ENCODE measurements at regions not wholly inside any gene's neighbourhood (a gene's known extent, or its start where the extent isn't known, plus 50 kb on each side); places are given as distances from the start of the nearest gene placed in this dataset.
"Not testable (repeated sequence)": the region's sequence is repeated elsewhere in the genome, so short reads cannot be mapped to it uniquely, and the experiment has no call there.

DNA sequence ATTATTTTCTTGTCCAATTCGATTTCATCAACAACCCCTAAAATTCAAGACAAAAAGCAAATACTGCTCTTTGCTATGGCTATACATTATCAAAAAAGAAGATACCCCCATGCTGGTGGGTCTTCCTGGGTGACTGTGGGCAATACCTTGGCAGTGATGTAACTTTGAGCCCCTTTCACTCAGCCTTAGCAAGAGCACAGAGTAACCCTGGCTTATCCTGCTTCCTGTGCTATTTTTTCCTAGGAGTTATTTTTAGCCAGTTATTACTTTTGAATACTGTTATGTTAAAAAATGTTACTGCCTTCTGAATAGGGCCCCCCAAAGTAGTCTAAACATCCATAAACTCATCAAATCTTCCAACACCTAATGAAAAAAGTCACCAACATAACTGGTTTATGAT, 145.6 kb upstream of the TSLP start:
- DNase-seq = no peak

- no peak for DNase-seq
These were observed 138.6 kb upstream of the TSLP start for GRCh38 chr5:110932755-110933488.

GRCh38 chr5:110940136-110940535, 131.4 kb upstream of the TSLP start:
- DNase-seq = no peak

DNA sequence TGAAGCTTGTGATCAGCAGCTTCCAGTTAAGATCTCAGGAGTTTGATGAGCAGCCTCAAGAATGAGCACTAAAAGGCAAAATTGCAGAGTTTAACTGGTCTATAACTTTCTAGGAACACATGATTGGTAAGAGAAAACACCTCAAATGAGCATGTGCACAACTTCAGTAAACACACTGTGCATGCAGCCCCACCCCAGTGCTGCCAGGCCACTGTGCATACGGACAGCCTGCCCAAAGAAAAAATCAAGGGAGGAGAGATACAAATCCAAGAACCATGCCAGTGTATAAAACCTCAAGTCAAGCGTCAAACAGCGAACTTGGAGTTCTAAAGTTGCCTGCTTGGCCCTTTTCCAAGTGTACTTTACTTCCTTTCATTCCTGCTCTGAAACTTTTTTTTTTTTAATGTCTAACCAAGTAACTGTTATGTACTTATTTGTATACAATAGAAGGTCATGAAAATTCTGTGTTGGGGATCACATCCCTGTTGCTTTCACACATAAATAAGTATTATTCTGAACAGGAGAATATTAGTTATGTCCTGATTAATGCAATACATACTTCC, 125.6 kb upstream of the TSLP start:
- DNase-seq = no peak

GRCh38 chr5:110951373-110951791, 120.1 kb upstream of the TSLP start:
- no peak for DNase-seq

GRCh38 chr5:110956280-110956912, 115.1 kb upstream of the TSLP start:
- DNase-seq = no peak

- no peak for DNase-seq
These were observed 114.3 kb upstream of the TSLP start for GRCh38 chr5:110956913-110957813.

DNA sequence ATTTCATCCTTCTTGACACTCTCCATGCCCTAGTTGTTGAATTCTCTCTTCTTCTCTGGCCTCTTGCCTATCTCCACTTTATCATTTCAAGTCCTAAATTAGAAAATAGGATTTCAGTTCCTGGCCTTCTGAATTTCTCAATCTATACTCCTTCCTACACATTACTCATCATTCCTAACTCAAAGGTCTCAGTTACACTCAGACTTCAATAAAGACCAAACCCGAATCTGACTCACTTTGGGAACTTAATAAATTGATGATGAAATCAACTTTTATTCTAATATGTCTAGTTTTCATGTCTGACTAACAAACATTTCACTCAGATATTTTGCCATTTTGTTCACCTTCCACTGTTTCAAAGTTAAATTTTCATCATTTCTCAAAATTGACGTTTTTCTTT, 113.6 kb upstream of the TSLP start:
- no peak for DNase-seq

GRCh38 chr5:110963495-110963894, 108.0 kb upstream of the TSLP start:
- no peak for DNase-seq

GRCh38 chr5:110965773-110966581, 105.5 kb upstream of the TSLP start:
- DNase-seq = no peak

GRCh38 chr5:110968246-110969005, 103.1 kb upstream of the TSLP start:
- DNase-seq = no peak

- DNase-seq = no peak
These were observed 102.0 kb upstream of the TSLP start for GRCh38 chr5:110969502-110969901.

- DNase-seq = no peak
These were observed 98.0 kb upstream of the TSLP start for GRCh38 chr5:110973510-110973909.

- no peak for DNase-seq
These were observed 93.6 kb upstream of the TSLP start for GRCh38 chr5:110977915-110978314.

DNA sequence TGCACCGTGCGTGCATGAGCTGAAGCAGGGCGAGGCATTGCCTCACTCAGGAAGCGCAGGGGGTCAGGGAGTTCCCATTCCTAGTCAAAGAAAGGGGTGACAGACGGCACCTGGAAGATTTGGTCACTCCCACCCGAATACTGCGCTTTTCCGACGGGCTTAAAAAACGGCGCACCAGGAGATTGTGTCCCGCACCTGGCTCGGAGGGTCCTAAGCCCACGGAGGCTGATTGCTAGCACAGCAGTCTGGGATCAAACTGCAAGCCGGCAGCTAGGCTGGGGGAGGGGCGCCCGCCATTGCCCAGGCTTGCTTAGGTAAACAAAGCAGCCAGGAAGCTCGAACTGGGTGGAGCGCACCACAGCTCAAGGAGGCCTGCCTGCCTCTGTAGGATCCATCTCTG, 85.6 kb upstream of the TSLP start:
- DNase-seq = peak; percentile 82

DNA sequence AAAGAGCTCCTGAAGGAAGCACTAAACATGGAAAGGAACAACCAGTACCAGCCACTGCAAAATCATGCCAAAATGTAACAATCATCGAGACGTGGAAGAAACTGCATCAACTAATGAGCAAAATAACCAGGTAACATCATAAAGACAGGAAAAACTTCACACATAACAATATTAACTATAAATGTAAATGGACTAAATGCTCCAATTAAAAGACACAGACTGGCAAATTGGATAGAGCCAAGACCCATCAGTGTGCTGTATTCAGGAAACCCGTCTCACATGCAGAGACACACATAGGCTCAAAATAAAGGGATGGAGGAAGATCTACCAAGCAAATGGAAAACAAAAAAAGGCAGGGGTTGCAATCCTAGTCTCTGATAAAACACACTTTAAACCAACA, 83.9 kb upstream of the TSLP start:
- not testable (repeated sequence) for DNase-seq

GRCh38 chr5:110996742-110997141, 74.8 kb upstream of the TSLP start:
- DNase-seq = no peak

GRCh38 chr5:111002036-111002435, 69.5 kb upstream of the TSLP start:
- DNase-seq = no peak

DNA sequence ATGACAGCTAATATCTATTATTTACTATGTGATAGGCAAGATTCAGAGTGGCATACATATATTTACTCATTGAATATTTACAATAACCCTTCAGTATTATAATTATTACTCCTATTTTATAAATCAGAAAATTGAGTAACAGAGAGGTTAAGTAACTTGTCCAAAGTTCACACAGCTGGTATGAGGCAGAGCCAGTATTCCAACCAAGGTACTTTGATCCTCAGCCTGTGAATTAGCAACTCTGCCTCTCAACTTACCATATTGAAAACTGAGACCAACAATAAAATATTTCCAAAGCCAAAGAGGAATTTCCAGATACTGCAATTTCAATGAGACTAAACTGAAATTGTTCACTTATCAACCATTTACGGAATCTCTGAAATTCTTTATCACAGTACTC, 67.9 kb upstream of the TSLP start:
- DNase-seq = no peak

DNA sequence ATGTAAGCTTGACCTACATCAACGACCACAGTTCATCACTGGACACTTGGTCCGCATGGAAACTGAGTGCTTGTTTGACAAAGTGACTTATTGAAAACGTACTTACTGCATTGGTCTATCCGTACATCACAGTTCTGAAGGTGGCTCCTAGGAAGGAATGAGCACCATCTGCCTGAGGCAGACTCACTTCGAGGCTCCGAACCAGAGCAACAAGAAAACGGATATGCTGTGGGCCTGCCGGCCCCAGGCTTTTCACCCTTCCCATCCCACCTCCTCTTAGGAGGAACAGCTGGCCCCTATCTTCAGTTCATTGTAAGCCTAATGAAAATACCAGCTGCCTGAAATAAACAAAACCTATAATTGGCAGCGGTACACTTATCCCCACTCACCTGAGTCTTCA, 67.2 kb upstream of the TSLP start:
- no peak for DNase-seq

- DNase-seq = no peak
These were observed 60.7 kb upstream of the TSLP start for GRCh38 chr5:111010783-111011182.

DNA sequence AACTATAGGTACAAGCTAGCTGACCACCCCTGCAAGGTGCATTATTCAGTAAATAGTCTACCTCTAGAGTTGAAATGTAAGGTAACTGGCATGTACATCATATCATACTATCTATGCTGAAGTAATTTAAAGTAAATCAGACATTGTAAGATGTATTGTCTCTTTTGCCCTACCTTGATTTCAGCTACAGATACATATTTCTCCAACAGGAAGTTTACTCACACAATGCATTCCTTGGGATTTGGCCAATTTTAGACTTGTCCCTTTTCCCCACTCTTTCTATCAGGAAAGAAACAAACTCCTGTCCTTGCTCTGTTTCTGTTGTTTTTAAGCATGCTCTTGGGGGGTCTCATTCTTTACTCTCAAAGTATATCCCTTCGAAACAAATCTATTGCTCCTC, 58.5 kb upstream of the TSLP start:
- DNase-seq = no peak

Measured in SHP77 treated with DMSO at 0.1 percent for 48 hours (cell line).